ENCODE measurements at regions not wholly inside any gene's neighbourhood (a gene's known extent, or its start where the extent isn't known, plus 50 kb on each side); places are given as distances from the start of the nearest gene placed in this dataset.

- TF ChIP-seq CTCF (IDR thresholded peaks at IDR 0.05; ENCODE audit: insufficient read depth, low read length, poor library complexity, severe bottlenecking), result no peak
- TF ChIP-seq EZH2phosphoT487 (conservative IDR thresholded peaks at IDR 0.05; ENCODE audit: low read length), result no peak
Measured at GRCh38 chr1:198937231-198938031, 298.6 kb downstream of the PTPRC start.
